Suppressor macrophage treated with lipopolysaccharide for 1 hour (primary cell): ENCODE measurements at regions not wholly inside any gene's neighbourhood (a gene's known extent, or its start where the extent isn't known, plus 50 kb on each side); places are given as distances from the start of the nearest gene placed in this dataset.

Source experiments
- DNase-seq, 3 donors: peaks; one replicate each; pipeline ENCODE4 v3.0.0-alpha.2; 2020 to 2022

DNA sequence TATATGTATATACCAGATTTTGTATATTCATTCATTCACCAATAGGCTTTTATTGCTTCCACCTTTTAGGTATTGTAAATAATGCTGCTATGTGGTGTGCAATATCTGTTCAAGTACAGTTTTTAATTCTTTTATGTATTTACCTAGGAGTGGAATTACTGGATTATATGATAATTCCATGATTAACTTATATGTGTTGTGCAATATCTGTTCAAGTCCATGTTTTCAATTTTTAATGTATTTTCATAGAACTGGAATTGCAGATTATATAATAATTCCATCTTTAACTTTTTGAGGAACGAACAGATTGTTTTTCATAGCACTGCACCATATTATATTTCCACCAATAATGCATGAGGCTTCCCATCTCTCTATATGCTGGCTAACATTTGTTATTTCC lies 50.6 kb upstream of the L3MBTL4 start:
- DNase-seq: no peak

- no peak for DNase-seq
These were observed 61.5 kb upstream of the L3MBTL4 start for GRCh38 chr18:6476190-6476589.

GRCh38 chr18:6476880-6477279 lies 62.2 kb upstream of the L3MBTL4 start:
- DNase-seq: no peak

DNA sequence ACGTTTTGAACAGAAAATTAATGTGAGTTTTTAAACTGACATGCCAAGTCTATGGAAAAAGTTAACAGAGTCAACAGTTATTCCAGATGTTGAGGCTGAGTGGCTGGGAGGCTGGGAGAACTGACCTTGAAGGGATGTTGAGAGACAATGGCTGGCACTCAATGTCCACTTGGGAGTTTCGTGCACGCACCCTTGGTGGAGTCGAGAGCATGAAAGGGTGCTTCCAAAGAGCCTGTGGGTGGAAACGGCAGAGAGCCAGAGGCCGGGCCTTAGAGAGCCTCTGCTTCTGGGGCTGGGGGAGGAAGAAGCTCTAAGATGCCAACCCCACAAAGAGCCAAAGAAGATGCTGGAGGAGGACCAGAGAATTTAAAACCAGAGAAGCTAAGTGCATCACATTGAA lies 63.4 kb upstream of the L3MBTL4 start:
- no peak for DNase-seq

GRCh38 chr18:6479699-6480098 lies 65.0 kb upstream of the L3MBTL4 start:
- DNase-seq: no peak

DNA sequence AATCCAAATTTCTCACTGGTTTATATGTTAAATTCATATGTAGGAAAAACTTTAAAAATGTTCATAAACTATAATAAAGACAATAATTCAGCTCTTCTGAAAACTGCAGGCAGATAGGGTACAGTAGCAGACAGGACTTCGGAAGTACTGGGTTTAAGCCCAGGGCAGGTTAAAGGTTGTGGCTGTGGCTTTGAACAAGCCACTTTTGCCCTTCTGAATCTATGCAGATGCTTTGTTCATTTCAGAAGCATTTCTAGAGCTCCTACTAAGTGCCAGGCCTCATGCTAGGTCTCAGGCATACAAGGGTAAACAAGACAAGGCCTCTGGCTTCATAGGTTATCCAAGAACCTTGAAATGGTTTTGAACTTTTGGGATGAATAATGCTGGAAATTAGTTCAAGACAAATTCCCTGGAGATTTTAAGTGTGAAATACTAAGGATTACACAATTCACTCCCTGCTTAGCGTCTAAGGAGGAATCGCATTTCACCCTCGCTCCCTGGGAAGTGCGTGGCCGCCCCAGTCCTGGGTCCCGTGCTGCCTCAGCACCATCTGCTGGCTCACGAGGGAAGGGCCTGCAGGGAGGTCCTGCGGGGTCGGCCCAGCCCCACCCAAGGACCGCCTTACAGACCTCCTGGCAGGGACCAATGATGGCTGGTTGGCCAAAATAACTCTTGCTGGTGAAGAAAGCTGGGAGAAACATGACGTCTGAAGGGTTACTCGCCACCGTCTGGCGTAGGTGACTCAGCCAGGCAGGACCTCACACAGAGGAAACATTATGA lies 67.7 kb upstream of the L3MBTL4 start:
- DNase-seq: peak; percentile 50 to 72 (median 59)

- no peak for DNase-seq
These were observed 69.9 kb upstream of the L3MBTL4 start for GRCh38 chr18:6484659-6485058.

- no peak for DNase-seq
These were observed 71.6 kb upstream of the L3MBTL4 start for GRCh38 chr18:6486313-6486712.

GRCh38 chr18:6486764-6487426 lies 72.2 kb upstream of the L3MBTL4 start:
- no peak for DNase-seq

- no peak for DNase-seq
These were observed 73.3 kb upstream of the L3MBTL4 start for GRCh38 chr18:6487968-6488367.

DNA sequence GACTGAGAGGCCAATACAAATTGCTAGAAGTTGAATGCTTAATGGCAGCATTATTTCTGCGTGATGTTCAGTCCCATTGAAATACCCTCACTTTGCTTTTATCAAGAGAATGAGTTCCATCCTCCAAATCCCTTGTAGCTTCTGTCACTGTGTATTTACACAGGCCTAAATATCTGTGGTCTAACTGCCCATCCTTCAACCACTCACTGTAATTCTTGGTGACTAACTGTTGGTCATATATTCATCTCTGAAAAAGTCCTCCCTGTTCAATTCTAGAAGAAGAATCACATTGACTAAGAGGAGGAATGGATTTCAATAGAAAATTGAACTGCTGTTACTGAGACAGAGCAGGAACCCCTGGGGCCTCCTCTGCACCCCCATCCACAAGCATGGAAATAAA lies 74.2 kb upstream of the L3MBTL4 start:
- DNase-seq: no peak

- DNase-seq: no peak
These were observed 75.3 kb upstream of the L3MBTL4 start for GRCh38 chr18:6489977-6490376.

- DNase-seq: no peak
These were observed 78.5 kb upstream of the L3MBTL4 start for GRCh38 chr18:6493194-6493593.

- DNase-seq: no peak
These were observed 80.8 kb upstream of the L3MBTL4 start for GRCh38 chr18:6495536-6495935.

DNA sequence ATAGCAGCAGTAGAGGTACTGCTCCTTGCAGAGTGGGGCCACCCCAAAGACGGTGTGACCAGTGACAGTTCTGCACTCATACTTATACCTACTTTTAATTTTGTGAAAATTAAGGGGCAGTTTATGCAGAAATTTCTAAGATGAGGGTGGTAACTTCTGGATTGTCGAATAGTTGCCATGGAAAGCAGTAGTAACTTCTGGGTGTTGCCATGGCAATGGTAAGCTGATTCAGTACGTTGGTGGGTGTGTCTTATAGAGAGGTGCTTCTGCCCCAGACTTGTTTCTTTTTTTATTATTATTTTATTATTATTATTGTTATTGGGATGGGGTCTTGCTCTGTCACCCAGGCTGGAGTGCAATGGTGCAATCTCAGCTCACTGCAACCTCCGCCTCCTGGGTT lies 82.8 kb upstream of the L3MBTL4 start:
- DNase-seq: no peak

GRCh38 chr18:6498289-6498856 lies 83.7 kb upstream of the L3MBTL4 start:
- no peak for DNase-seq

GRCh38 chr18:6504605-6505497 lies 90.1 kb upstream of the L3MBTL4 start:
- no peak for DNase-seq

DNA sequence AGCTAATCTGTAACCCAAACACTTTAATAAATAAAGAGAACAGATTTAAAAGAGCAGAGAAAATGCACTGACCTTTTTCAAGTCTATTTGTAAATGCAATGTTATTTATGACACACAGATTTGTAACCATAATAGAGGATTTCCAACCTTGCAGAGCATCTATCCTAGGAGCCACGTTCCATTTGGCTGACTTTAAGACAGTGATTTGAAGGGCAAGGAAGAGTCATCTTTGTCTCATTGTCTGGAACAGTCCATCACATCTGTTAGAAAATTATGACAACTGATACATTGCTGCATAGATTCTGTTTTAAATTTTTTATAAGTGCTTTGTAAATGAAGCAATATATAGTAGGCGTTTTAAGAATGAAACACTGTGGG lies 90.8 kb upstream of the L3MBTL4 start:
- no peak for DNase-seq

GRCh38 chr18:6509417-6509816 lies 94.7 kb upstream of the L3MBTL4 start:
- DNase-seq: no peak

GRCh38 chr18:6509832-6510231 lies 95.1 kb upstream of the L3MBTL4 start:
- DNase-seq: no peak

GRCh38 chr18:6520901-6521300 lies 106.2 kb upstream of the L3MBTL4 start:
- no peak for DNase-seq

GRCh38 chr18:6521803-6522418 lies 107.2 kb upstream of the L3MBTL4 start:
- peak; percentile 64 to 67 (median 66) for DNase-seq

- no peak for DNase-seq
These were observed 110.9 kb upstream of the L3MBTL4 start for GRCh38 chr18:6525604-6526003.
